ENCODE measurements at regions not wholly inside any gene's neighbourhood (a gene's known extent, or its start where the extent isn't known, plus 50 kb on each side); places are given as distances from the start of the nearest gene placed in this dataset.
"Not testable (repeated sequence)": the region's sequence is repeated elsewhere in the genome, so short reads cannot be mapped to it uniquely, and the experiment has no call there.

DNA sequence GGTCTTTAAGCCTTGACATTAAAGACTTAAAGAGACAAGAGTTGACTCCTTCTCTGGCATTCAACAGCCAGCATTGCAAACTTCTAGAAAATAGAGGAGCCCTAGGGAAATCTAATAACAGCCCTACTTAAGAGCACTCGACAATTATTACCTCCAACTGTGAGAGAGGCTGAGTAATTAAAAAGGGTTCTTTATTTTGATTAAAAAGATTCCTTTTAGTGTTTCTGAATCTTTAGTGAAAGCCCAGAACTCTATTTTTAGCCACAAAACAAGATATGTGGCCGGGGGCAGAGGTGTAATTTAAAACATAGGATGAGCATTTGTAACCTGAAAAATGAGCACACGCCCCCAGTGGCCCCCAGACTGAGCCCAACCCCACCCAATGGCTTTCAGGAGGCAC is 222.3 kb downstream of the SMAD2 start:
- no peak overlapping the region for H3K4me3 ChIP-seq (ENCODE audit: low read length)
- TF ChIP-seq, protein P1, sequence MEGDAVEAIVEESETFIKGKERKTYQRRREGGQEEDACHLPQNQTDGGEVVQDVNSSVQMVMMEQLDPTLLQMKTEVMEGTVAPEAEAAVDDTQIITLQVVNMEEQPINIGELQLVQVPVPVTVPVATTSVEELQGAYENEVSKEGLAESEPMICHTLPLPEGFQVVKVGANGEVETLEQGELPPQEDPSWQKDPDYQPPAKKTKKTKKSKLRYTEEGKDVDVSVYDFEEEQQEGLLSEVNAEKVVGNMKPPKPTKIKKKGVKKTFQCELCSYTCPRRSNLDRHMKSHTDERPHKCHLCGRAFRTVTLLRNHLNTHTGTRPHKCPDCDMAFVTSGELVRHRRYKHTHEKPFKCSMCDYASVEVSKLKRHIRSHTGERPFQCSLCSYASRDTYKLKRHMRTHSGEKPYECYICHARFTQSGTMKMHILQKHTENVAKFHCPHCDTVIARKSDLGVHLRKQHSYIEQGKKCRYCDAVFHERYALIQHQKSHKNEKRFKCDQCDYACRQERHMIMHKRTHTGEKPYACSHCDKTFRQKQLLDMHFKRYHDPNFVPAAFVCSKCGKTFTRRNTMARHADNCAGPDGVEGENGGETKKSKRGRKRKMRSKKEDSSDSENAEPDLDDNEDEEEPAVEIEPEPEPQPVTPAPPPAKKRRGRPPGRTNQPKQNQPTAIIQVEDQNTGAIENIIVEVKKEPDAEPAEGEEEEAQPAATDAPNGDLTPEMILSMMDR (conservative IDR thresholded peaks at IDR 0.05; ENCODE audit: low read length): no peak

DNA sequence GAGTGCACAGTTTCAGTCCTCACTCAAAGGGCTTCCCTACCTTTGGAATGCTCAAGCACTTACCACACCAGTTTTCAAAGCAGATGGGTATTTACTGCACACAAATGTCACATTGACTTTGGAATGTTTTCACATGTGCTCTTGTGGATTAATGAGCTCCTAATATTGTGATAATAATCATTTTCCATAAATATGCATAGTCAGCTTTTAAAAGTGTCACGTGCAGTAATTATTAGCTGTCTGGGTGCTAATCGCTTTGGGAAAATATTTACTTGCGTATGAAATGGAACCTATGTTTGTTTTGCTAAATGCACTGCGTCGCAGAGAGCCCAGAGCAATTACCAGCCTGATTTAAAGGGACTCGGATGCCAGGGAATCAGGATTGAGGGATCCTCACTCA is 229.3 kb downstream of the SMAD2 start:
- H3K4me3 ChIP-seq (ENCODE audit: low read length): no peak overlapping the region
- DNase-seq (ENCODE audit: low read depth): no peak
- TF ChIP-seq, protein P1 (conservative IDR thresholded peaks at IDR 0.05; ENCODE audit: low read length): no peak

More for the DNA sequence above, 222.3 kb downstream of the SMAD2 start:
- no peak for DNase-seq (ENCODE audit: low read depth)

DNA sequence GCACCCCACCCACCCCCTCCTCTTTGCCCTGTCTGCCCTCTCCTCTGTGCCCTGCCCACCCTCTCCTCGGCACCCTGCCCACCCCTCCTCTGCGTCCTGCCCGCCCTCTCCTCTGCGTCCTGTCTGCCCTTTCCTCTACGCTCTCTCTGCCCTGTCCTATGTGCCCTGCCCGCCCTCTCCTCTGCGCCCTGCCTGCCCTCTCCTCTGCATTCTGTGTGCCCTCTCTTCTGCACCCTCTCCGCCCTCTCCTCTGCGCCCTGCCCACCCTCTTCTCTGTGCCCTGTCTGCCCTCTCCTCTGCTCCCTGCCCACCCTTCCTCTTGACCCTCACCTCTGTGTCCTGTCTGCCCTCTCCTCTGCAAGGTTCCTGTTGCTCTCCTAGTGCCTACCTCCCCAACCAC is 233.6 kb downstream of the SMAD2 start:
- H3K4me3 ChIP-seq (ENCODE audit: low read length): no peak overlapping the region
- TF ChIP-seq, protein P1 (conservative IDR thresholded peaks at IDR 0.05; ENCODE audit: low read length): no peak
- DNase-seq (ENCODE audit: low read depth): no peak

DNA sequence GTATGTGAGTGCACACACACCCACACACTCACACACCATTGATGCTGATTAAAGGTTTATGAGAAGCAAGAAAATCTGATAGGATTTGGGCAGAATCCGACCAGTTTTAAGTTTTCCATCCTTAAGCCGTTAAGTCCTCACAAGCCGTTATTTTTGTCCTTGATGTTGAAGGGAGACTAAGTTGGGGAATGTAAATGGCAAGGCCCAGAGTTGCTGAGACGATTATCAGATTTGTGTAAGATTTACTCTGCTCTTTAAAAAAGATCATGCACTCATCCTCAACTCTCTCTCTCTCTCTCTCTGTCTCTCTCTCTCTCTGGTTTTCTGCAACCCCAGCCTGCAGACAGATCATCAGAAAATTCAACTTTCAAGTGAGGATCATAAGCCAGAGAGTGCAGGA is 238.8 kb downstream of the SMAD2 start:
- TF ChIP-seq, protein P1 (conservative IDR thresholded peaks at IDR 0.05; ENCODE audit: low read length): no peak
- H3K4me3 ChIP-seq (ENCODE audit: low read length): no peak overlapping the region
- no peak for DNase-seq (ENCODE audit: low read depth)

DNA sequence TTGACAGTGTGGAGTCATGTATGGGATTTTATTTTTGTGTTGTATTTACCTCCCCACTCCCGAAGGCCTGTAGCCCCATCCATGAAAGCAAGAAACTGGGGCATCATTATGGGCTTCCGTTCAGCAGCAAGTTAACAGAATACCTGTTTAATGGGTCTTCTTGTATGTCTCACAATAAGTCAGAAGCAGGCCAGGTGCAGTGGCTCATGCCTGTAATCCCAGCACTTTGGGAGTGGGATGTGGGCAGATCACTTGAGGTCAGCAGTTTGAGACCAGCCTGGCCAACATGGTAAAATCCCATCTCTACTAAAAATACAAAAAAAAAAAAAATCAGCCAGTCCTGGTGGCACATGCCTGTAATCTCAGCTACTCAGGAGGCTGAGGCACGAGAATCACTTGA is 239.7 kb downstream of the SMAD2 start:
- DNase-seq (ENCODE audit: low read depth): not testable (repeated sequence)

DNA sequence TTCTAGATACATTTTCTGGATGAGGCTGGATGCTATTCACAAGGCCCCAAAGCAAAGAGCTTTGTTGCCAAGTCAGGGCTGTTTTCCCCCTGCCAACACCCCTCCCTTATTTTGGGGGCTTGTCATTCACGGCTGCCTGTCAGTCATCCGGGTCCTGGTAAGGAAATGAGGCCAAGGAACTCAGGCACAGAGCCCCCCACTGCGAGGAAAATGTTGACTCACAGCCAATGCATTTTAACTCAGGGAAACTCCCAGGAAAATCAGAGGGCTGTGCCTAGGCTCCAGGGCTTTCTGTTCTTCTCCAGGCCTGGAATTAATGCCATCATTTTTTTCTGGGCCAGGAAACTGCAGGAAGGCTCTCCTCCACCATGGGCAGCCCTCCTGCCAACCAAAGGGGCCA is 241.1 kb downstream of the SMAD2 start:
- H3K4me3 ChIP-seq (ENCODE audit: low read length): no peak overlapping the region
- no peak for DNase-seq (ENCODE audit: low read depth)
- TF ChIP-seq, protein P1 (conservative IDR thresholded peaks at IDR 0.05; ENCODE audit: low read length): no peak

More for the DNA sequence above, 239.7 kb downstream of the SMAD2 start:
- not testable (repeated sequence) for H3K4me3 ChIP-seq (ENCODE audit: low read length)

DNA sequence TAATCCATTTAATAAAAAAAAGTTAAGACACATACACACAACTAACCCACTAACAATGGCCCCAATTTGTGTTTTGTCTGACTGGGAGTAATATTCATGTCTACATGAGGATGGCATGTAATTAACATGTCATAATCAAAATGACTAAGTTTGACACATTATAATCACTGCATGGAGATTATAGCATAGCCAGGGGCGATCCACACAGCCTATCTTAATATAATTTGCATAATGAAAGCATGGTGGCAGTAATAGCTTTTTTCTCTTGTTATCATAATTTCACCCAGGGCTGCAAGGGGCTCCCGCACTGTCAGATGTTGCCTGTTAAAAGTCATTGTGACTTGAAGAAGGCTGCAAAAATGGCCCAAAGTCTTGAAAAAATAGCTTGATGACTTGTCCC is 243.7 kb downstream of the SMAD2 start:
- DNase-seq (ENCODE audit: low read depth): no peak
- TF ChIP-seq, protein P1 (conservative IDR thresholded peaks at IDR 0.05; ENCODE audit: low read length): no peak
- no peak overlapping the region for H3K4me3 ChIP-seq (ENCODE audit: low read length)

DNA sequence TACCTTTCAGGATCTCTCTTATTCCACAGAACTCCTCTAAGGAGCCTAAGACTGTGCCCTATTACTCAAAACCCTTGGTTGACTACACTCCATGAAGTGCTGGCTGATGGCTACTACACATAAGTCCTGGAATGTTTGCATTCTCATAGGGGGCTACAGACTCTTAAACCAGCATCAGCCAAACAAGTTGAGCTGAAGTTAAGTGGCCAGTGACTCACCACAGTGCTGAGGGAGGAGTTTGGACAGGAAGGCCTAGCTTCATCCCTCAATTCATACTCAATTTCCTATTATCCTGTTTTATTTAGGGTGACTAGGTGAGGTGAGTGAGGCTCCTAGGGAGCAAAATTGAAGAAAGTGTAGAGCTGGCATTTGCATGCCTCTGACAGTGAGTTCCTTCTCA is 246.7 kb downstream of the SMAD2 start:
- no peak overlapping the region for H3K4me3 ChIP-seq (ENCODE audit: low read length)
- DNase-seq (ENCODE audit: low read depth): no peak
- TF ChIP-seq, protein P1 (conservative IDR thresholded peaks at IDR 0.05; ENCODE audit: low read length): no peak
